ENCODE measurements at regions not wholly inside any gene's neighbourhood (a gene's known extent, or its start where the extent isn't known, plus 50 kb on each side); places are given as distances from the start of the nearest gene placed in this dataset.

GRCh38 chr18:78406743-78407465, 572.7 kb upstream of the SALL3 start:
- no peak for DNase-seq (ENCODE audit: low read depth)

- no peak for DNase-seq (ENCODE audit: low read depth)
These were observed 572.2 kb upstream of the SALL3 start for GRCh38 chr18:78407466-78407844.

- no peak for DNase-seq (ENCODE audit: low read depth)
These were observed 571.0 kb upstream of the SALL3 start for GRCh38 chr18:78408623-78409022.

GRCh38 chr18:78410094-78410786, 569.4 kb upstream of the SALL3 start:
- DNase-seq (ENCODE audit: low read depth) = no peak

GRCh38 chr18:78411539-78411938, 568.1 kb upstream of the SALL3 start:
- DNase-seq (ENCODE audit: low read depth) = no peak

- DNase-seq (ENCODE audit: low read depth) = no peak
These were observed 565.3 kb upstream of the SALL3 start for GRCh38 chr18:78414302-78414701.

GRCh38 chr18:78416853-78417252, 562.8 kb upstream of the SALL3 start:
- DNase-seq (ENCODE audit: low read depth) = no peak

- no peak for DNase-seq (ENCODE audit: low read depth)
These were observed 561.2 kb upstream of the SALL3 start for GRCh38 chr18:78418379-78418778.

- DNase-seq (ENCODE audit: low read depth) = no peak
These were observed 560.4 kb upstream of the SALL3 start for GRCh38 chr18:78419171-78419570.

GRCh38 chr18:78420116-78420515, 559.5 kb upstream of the SALL3 start:
- no peak for DNase-seq (ENCODE audit: low read depth)

GRCh38 chr18:78421392-78421791, 558.2 kb upstream of the SALL3 start:
- no peak for DNase-seq (ENCODE audit: low read depth)

GRCh38 chr18:78422336-78422735, 557.3 kb upstream of the SALL3 start:
- no peak for DNase-seq (ENCODE audit: low read depth)

- no peak for DNase-seq (ENCODE audit: low read depth)
These were observed 555.8 kb upstream of the SALL3 start for GRCh38 chr18:78423811-78424210.

GRCh38 chr18:78424403-78425018, 555.1 kb upstream of the SALL3 start:
- DNase-seq (ENCODE audit: low read depth) = no peak

GRCh38 chr18:78425019-78425412, 554.6 kb upstream of the SALL3 start:
- no peak for DNase-seq (ENCODE audit: low read depth)

GRCh38 chr18:78427081-78427480, 552.5 kb upstream of the SALL3 start:
- no peak for DNase-seq (ENCODE audit: low read depth)

GRCh38 chr18:78429127-78430108, 550.2 kb upstream of the SALL3 start:
- no peak for DNase-seq (ENCODE audit: low read depth)

- no peak for DNase-seq (ENCODE audit: low read depth)
These were observed 549.4 kb upstream of the SALL3 start for GRCh38 chr18:78430131-78430758.

- no peak for DNase-seq (ENCODE audit: low read depth)
These were observed 548.0 kb upstream of the SALL3 start for GRCh38 chr18:78431606-78432005.

GRCh38 chr18:78433562-78433961, 546.1 kb upstream of the SALL3 start:
- DNase-seq (ENCODE audit: low read depth) = no peak

- DNase-seq (ENCODE audit: low read depth) = no peak
These were observed 543.5 kb upstream of the SALL3 start for GRCh38 chr18:78436110-78436509.

All from forelimb muscle (tissue), 1 donor.